ENCODE measurements at regions not wholly inside any gene's neighbourhood (a gene's known extent, or its start where the extent isn't known, plus 50 kb on each side); places are given as distances from the start of the nearest gene placed in this dataset.
A peak's percentile ranks its signal among the peaks of the same experiment; 100 is the strongest.

GRCh38 chr4:158112611-158113010, 60.2 kb downstream of the GASK1B start (continued):
- TF ChIP-seq ZNF462 (CRISPR knock-in tag; IDR thresholded peaks at IDR 0.05) (no peak), EZH2 (IDR thresholded peaks at IDR 0.05; ENCODE audit: low read depth, unreplicated experiment) (no peak), EZH2phosphoT487 (IDR thresholded peaks at IDR 0.05; ENCODE audit: unreplicated experiment) (no peak), POLR2AphosphoS5 (IDR thresholded peaks at IDR 0.05; ENCODE audit: low read depth) (no peak)

DNA sequence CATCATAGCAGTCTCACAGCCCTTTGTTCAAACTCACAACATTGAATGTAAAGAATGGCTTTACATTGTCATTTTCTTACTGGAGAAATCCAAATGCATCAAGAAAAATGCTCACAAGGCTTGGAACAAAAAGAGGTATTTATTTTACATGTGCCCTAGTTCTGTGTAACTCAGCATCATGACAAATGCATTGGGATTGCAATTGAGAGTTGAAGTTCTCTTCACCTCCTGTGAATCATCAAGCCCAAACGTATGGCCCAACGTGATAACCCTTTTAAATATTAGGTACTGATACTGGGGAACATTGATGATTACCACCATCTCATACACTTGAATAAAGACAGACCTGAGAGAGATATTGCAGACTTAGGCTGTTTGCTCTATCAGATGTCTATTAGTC, 61.6 kb downstream of the GASK1B start:
- H3K4me1 Mint-ChIP-seq, result peaks cover 17% of the 10 kb centered on the region; the same call in 2 of the 3 replicates
- peaks cover 7% of the 10 kb centered on the region; the same call in 1 of the 2 replicates for H3K4me1 ChIP-seq (ENCODE audit: insufficient read depth)
- peaks cover 4% of the 10 kb centered on the region; the same call in 1 of the 3 replicates for H3K9me3 Mint-ChIP-seq
- H3K36me3 ChIP-seq (ENCODE audit: insufficient read depth), result no peaks in the 10 kb centered on the region; the same call in 1 of the 2 replicates
- DNase-seq (ENCODE audit: low spot score) (no peak), ATAC-seq (no peak)
- no peak overlapping the region for H3K4me3 Mint-ChIP-seq
- H3K4me2 ChIP-seq, result no peak overlapping the region
- no peaks in the 10 kb centered on the region for H3K36me3 Mint-ChIP-seq (ENCODE audit: low read depth)
- no peaks in the 10 kb centered on the region for H3F3A ChIP-seq (replicated peaks; ENCODE audit: low read depth)
- H3K9me2 ChIP-seq (ENCODE audit: insufficient read depth), result no peaks in the 10 kb centered on the region
- H3K79me2 ChIP-seq (replicated peaks; ENCODE audit: insufficient read depth), result no peaks in the 10 kb centered on the region
- no peaks in the 10 kb centered on the region for H4K20me1 ChIP-seq (replicated peaks; ENCODE audit: insufficient read depth)
- no peaks in the 10 kb centered on the region for H3K27me3 Mint-ChIP-seq (ENCODE audit: insufficient read depth, low read depth, poor library complexity)
- no peak overlapping the region for H3K27ac ChIP-seq (ENCODE audit: low read depth)
- no peaks in the 10 kb centered on the region for H3K27me3 ChIP-seq (ENCODE audit: insufficient read depth)
- no peak overlapping the region for H2AFZ ChIP-seq
- no peak overlapping the region for H3K4me3 ChIP-seq
- no peak for TF ChIP-seq EZH2phosphoT487 (IDR thresholded peaks at IDR 0.05; ENCODE audit: unreplicated experiment)
- H3K27ac Mint-ChIP-seq, result no peak overlapping the region

DNA sequence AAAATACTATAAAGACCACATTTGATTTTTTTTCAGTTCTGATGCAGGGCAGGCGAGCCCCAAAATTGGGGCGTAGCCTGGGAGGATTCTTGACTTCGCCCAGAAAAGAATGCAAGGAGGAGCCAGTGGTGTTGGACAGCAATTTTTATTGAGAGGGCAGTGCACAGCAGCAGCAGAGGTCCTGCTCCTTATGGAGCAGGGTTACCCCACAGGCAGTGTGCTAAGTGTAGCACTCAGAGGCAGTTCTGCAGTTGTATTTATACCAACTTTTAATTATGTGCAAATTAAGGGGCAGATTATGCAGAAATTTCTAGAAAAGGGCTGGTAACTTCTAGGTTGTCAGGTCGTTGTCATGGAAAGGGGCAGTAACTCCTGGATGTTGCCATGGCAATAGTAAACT, 69.9 kb downstream of the GASK1B start:
- Mint-ChIP-seq H3K27me3 (ENCODE audit: insufficient read depth, low read depth, poor library complexity) (no peaks in the 10 kb centered on the region), H3K9me3 (no peaks in the 10 kb centered on the region), H3K36me3 (ENCODE audit: low read depth) (no peaks in the 10 kb centered on the region), H3K4me1 (peaks cover 5% of the 10 kb centered on the region; the same call in 2 of the 3 replicates), H3K4me3 (no peak overlapping the region), H3K27ac (no peak overlapping the region)
- no peak overlapping the region for H2AFZ ChIP-seq
- no peaks in the 10 kb centered on the region for H3F3A ChIP-seq (replicated peaks; ENCODE audit: low read depth)
- no peak overlapping the region for H3K27ac ChIP-seq (ENCODE audit: low read depth)
- H3K79me2 ChIP-seq (replicated peaks; ENCODE audit: insufficient read depth), result no peaks in the 10 kb centered on the region
- H3K36me3 ChIP-seq (ENCODE audit: insufficient read depth), result no peaks in the 10 kb centered on the region; the same call in 1 of the 2 replicates
- no peaks in the 10 kb centered on the region for H4K20me1 ChIP-seq (replicated peaks; ENCODE audit: insufficient read depth)
- H3K4me2 ChIP-seq, result no peak overlapping the region
- no peak overlapping the region for H3K4me3 ChIP-seq
- no peaks in the 10 kb centered on the region for H3K27me3 ChIP-seq (ENCODE audit: insufficient read depth)
- no peaks in the 10 kb centered on the region for H3K9me2 ChIP-seq (ENCODE audit: insufficient read depth)
- ATAC-seq (no peak), DNase-seq (ENCODE audit: low spot score) (peak; percentile 17)
- H3K4me1 ChIP-seq (ENCODE audit: insufficient read depth), result 0 out of 2 replicates have a peak, but pooled peaks cover 3% of the 10 kb centered on the region
- TF ChIP-seq ZNF114 (CRISPR knock-in tag; IDR thresholded peaks at IDR 0.05) (no peak), REST (IDR thresholded peaks at IDR 0.05; ENCODE audit: unreplicated experiment) (no peak), POLR2AphosphoS5 (IDR thresholded peaks at IDR 0.05; ENCODE audit: low read depth) (no peak), EZH2 (IDR thresholded peaks at IDR 0.05; ENCODE audit: low read depth, unreplicated experiment) (no peak), ZNF331 (CRISPR knock-in tag; IDR thresholded peaks at IDR 0.05; ENCODE audit: low read depth) (no peak)
- TF ChIP-seq, protein P1, sequence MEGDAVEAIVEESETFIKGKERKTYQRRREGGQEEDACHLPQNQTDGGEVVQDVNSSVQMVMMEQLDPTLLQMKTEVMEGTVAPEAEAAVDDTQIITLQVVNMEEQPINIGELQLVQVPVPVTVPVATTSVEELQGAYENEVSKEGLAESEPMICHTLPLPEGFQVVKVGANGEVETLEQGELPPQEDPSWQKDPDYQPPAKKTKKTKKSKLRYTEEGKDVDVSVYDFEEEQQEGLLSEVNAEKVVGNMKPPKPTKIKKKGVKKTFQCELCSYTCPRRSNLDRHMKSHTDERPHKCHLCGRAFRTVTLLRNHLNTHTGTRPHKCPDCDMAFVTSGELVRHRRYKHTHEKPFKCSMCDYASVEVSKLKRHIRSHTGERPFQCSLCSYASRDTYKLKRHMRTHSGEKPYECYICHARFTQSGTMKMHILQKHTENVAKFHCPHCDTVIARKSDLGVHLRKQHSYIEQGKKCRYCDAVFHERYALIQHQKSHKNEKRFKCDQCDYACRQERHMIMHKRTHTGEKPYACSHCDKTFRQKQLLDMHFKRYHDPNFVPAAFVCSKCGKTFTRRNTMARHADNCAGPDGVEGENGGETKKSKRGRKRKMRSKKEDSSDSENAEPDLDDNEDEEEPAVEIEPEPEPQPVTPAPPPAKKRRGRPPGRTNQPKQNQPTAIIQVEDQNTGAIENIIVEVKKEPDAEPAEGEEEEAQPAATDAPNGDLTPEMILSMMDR (conservative IDR thresholded peaks at IDR 0.05; ENCODE audit: low read depth in 2 of 2), result no peak
